HuH-7 (cell line): ENCODE measurements at regions not wholly inside any gene's neighbourhood (a gene's known extent, or its start where the extent isn't known, plus 50 kb on each side); places are given as distances from the start of the nearest gene placed in this dataset.

Experiments
- DNase-seq: peaks from one replicate; pipeline ENCODE4 v3.0.0; 2011; ENCODE audit warnings: low spot score

- no peak for DNase-seq
Measured at GRCh38 chr9:13388157-13388556, 108.7 kb upstream of the MPDZ start.

- DNase-seq, result no peak
Measured at GRCh38 chr9:13387734-13388067, 108.2 kb upstream of the MPDZ start.

GRCh38 chr9:13386935-13387733, 107.6 kb upstream of the MPDZ start:
- DNase-seq, result no peak

- no peak for DNase-seq
Measured at GRCh38 chr9:13386316-13386715, 106.8 kb upstream of the MPDZ start.

GRCh38 chr9:13383855-13384254, 104.4 kb upstream of the MPDZ start:
- no peak for DNase-seq

GRCh38 chr9:13383216-13383615, 103.7 kb upstream of the MPDZ start:
- no peak for DNase-seq

GRCh38 chr9:13382595-13382994, 103.1 kb upstream of the MPDZ start:
- DNase-seq, result no peak

- no peak for DNase-seq
Measured at GRCh38 chr9:13380903-13381302, 101.4 kb upstream of the MPDZ start.

- DNase-seq, result no peak
Measured at GRCh38 chr9:13378154-13378553, 98.7 kb upstream of the MPDZ start.

GRCh38 chr9:13377171-13377925, 97.9 kb upstream of the MPDZ start:
- no peak for DNase-seq

- no peak for DNase-seq
Measured at GRCh38 chr9:13372510-13372909, 93.0 kb upstream of the MPDZ start.

GRCh38 chr9:13369431-13369830, 89.9 kb upstream of the MPDZ start:
- no peak for DNase-seq

GRCh38 chr9:13367784-13368183, 88.3 kb upstream of the MPDZ start:
- DNase-seq, result no peak

GRCh38 chr9:13364271-13365000, 84.9 kb upstream of the MPDZ start:
- no peak for DNase-seq

- no peak for DNase-seq
Measured at GRCh38 chr9:13361076-13361475, 81.6 kb upstream of the MPDZ start.

GRCh38 chr9:13360188-13360587, 80.7 kb upstream of the MPDZ start:
- DNase-seq, result no peak

- no peak for DNase-seq
Measured at GRCh38 chr9:13358128-13358527, 78.6 kb upstream of the MPDZ start.

GRCh38 chr9:13354733-13355132, 75.2 kb upstream of the MPDZ start:
- no peak for DNase-seq

GRCh38 chr9:13352451-13352979, 73.0 kb upstream of the MPDZ start:
- DNase-seq, result no peak

- peak; percentile 0 for DNase-seq
Measured at GRCh38 chr9:13351778-13352386, 72.4 kb upstream of the MPDZ start.

GRCh38 chr9:13332571-13332970, 53.1 kb upstream of the MPDZ start:
- no peak for DNase-seq

- no peak for DNase-seq
Measured at GRCh38 chr9:13331320-13331719, 51.8 kb upstream of the MPDZ start.
